GM21390 (cell line): ENCODE measurements at regions not wholly inside any gene's neighbourhood (a gene's known extent, or its start where the extent isn't known, plus 50 kb on each side); places are given as distances from the start of the nearest gene placed in this dataset.

Experiments
- ATAC-seq: cut with Tn5 transposase; IDR thresholded peaks from one replicate; pipeline ENCODE4 v1.9.1; 2021; ENCODE audit not compliant: unreplicated experiment

DNA sequence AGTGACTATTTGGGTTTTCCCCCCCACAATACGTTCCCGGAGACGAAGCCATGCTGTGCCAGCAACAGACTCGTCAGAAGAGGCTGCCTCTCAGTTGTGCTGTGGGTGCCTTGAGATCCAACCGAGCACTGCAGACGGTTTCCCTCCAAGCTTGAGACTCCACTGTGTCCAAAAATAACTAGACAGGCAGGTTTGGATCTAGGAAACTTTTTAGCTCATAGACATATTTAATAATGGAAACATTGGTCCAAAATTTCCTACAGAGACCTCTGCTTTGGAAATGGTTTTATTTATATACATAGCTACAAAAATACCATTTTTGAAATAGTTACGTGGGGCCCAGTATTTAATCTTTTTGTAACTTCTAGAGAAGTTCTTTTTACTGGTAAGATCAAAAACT is 63.1 kb upstream of the SPATS2L start:
- no peak for ATAC-seq

DNA sequence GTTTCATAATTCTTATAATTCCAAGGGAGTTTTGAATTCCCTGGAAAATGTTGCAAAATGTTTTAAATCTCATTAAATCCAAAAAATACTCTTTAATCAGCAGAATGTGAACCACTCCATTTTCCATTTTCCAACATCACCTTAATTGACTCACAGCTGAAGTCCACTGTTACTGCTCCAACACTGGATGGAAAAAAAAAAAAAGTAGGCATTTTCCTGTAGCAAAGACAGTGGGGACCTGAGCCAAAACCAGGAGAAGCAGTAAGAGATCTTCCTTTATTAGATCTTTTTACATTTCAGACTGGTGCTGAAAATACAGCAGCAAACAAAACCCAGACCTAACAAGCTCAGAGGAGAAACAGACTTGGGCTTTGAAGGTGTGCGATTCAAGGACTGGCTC is 62.4 kb upstream of the SPATS2L start:
- no peak for ATAC-seq

GRCh38 chr2:200247494-200247893 is 59.0 kb upstream of the SPATS2L start:
- no peak for ATAC-seq

- ATAC-seq = no peak
These were observed 54.0 kb upstream of the SPATS2L start for GRCh38 chr2:200252265-200253067.

DNA sequence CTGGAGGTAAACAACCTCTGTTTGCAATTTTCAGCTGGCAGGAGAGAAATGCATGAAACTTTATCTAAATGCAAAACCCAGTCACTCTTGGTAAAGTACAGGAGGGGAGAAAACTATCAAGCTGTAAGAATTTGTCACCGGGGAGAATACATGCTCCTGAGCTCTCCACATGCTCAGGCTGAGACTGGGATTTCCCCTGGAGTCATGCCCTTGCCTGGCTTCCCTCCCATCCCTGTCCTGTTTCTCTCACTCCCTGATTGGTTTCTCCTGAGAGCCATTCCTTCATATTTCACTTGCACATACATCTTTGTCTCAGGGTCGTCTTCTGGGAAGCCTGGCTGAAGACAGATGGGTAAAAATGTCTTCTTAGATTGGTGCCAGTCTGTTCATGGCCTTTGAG is 52.9 kb upstream of the SPATS2L start:
- ATAC-seq = no peak

- no peak for ATAC-seq
These were observed 51.7 kb upstream of the SPATS2L start for GRCh38 chr2:200254773-200255172.

DNA sequence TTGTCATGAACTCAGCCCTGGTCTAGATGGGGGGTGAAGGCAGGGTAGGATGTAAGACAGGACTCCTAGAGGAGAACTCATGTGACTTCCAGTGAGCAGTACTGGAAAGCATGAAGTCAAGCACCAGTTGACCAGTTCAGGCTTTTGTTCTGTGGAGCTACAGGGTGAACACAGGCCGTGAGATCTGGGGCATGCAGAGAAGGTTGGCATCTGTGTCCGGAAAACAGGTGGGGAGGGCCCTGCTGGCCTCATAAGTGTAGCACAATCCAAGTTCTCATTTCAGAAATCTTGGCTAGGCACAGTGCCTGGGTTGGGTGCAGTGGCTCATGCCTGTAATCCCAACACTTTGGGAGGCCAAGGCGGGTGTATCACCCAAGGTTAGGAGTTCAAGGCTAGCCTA is 50.9 kb upstream of the SPATS2L start:
- no peak for ATAC-seq
